ENCODE measurements at regions not wholly inside any gene's neighbourhood (a gene's known extent, or its start where the extent isn't known, plus 50 kb on each side); places are given as distances from the start of the nearest gene placed in this dataset.

GRCh38 chr18:51734576-51734975 is 537.1 kb upstream of the MEX3C start:
- POLR2A ChIA-PET: no interaction called here
- no peak overlapping the region for H3K4me3 ChIP-seq (ENCODE audit: low read depth, low read length)
- TF ChIP-seq CTCF (IDR thresholded peaks at IDR 0.05; ENCODE audit: insufficient read depth, low read depth, low read length): no peak
- DNase-seq (ENCODE audit: low read depth): no peak
- H3K36me3 ChIP-seq (ENCODE audit: control insufficient read depth, insufficient read depth, low read length): no peaks in the 10 kb centered on the region
- no peaks in the 10 kb centered on the region for H3K27me3 ChIP-seq (ENCODE audit: control insufficient read depth, insufficient read depth, low read length)
- CTCF ChIA-PET: no interaction called here

GRCh38 chr18:51739044-51739666 is 541.7 kb upstream of the MEX3C start:
- no peaks in the 10 kb centered on the region for H3K27me3 ChIP-seq (ENCODE audit: control insufficient read depth, insufficient read depth, low read length)
- no peak overlapping the region for H3K4me3 ChIP-seq (ENCODE audit: low read depth, low read length)
- DNase-seq (ENCODE audit: low read depth): no peak
- POLR2A ChIA-PET: no interaction called here
- no peaks in the 10 kb centered on the region for H3K36me3 ChIP-seq (ENCODE audit: control insufficient read depth, insufficient read depth, low read length)
- CTCF ChIA-PET: no interaction called here
- no peak for TF ChIP-seq CTCF (IDR thresholded peaks at IDR 0.05; ENCODE audit: insufficient read depth, low read depth, low read length)

GRCh38 chr18:51751901-51752300 is 554.4 kb upstream of the MEX3C start:
- CTCF ChIA-PET: no interaction called here
- no peaks in the 10 kb centered on the region for H3K27me3 ChIP-seq (ENCODE audit: control insufficient read depth, insufficient read depth, low read length)
- POLR2A ChIA-PET: no interaction called here
- no peak overlapping the region for H3K4me3 ChIP-seq (ENCODE audit: low read depth, low read length)
- DNase-seq (ENCODE audit: low read depth): no peak
- H3K36me3 ChIP-seq (ENCODE audit: control insufficient read depth, insufficient read depth, low read length): no peaks in the 10 kb centered on the region
- TF ChIP-seq CTCF (IDR thresholded peaks at IDR 0.05; ENCODE audit: insufficient read depth, low read depth, low read length): no peak

GRCh38 chr18:51753365-51754057 is 556.0 kb upstream of the MEX3C start:
- Histone ChIP-seq H3K4me3 (ENCODE audit: low read depth, low read length) (no peak overlapping the region), H3K27me3 (ENCODE audit: control insufficient read depth, insufficient read depth, low read length) (no peaks in the 10 kb centered on the region), H3K36me3 (ENCODE audit: control insufficient read depth, insufficient read depth, low read length) (no peaks in the 10 kb centered on the region)
- no peak for TF ChIP-seq CTCF (IDR thresholded peaks at IDR 0.05; ENCODE audit: insufficient read depth, low read depth, low read length)
- no peak for DNase-seq (ENCODE audit: low read depth)
- POLR2A ChIA-PET: no interaction called here
- CTCF ChIA-PET: no interaction called here

- Histone ChIP-seq H3K36me3 (ENCODE audit: control insufficient read depth, insufficient read depth, low read length) (no peaks in the 10 kb centered on the region), H3K27me3 (ENCODE audit: control insufficient read depth, insufficient read depth, low read length) (no peaks in the 10 kb centered on the region), H3K4me3 (ENCODE audit: low read depth, low read length) (no peak overlapping the region)
- no peak for DNase-seq (ENCODE audit: low read depth)
- ChIA-PET POLR2A (no interaction called here), CTCF (no interaction called here)
- TF ChIP-seq CTCF (IDR thresholded peaks at IDR 0.05; ENCODE audit: insufficient read depth, low read depth, low read length): no peak
These were observed 557.1 kb upstream of the MEX3C start for GRCh38 chr18:51754566-51754965.
